Stimulated activated CD4-positive, alpha-beta T cell treated with anti-CD3 and anti-CD28 coated beads, Interleukin-4, amount 100 ng/mL, for 1 hour (primary cell): ENCODE measurements at regions not wholly inside any gene's neighbourhood (a gene's known extent, or its start where the extent isn't known, plus 50 kb on each side); places are given as distances from the start of the nearest gene placed in this dataset.
"Not testable (repeated sequence)": the region's sequence is repeated elsewhere in the genome, so short reads cannot be mapped to it uniquely, and the experiment has no call there.

Experiments used
- DNase-seq: peaks from one replicate; pipeline ENCODE4 v3.0.0-alpha.2; 2020

DNA sequence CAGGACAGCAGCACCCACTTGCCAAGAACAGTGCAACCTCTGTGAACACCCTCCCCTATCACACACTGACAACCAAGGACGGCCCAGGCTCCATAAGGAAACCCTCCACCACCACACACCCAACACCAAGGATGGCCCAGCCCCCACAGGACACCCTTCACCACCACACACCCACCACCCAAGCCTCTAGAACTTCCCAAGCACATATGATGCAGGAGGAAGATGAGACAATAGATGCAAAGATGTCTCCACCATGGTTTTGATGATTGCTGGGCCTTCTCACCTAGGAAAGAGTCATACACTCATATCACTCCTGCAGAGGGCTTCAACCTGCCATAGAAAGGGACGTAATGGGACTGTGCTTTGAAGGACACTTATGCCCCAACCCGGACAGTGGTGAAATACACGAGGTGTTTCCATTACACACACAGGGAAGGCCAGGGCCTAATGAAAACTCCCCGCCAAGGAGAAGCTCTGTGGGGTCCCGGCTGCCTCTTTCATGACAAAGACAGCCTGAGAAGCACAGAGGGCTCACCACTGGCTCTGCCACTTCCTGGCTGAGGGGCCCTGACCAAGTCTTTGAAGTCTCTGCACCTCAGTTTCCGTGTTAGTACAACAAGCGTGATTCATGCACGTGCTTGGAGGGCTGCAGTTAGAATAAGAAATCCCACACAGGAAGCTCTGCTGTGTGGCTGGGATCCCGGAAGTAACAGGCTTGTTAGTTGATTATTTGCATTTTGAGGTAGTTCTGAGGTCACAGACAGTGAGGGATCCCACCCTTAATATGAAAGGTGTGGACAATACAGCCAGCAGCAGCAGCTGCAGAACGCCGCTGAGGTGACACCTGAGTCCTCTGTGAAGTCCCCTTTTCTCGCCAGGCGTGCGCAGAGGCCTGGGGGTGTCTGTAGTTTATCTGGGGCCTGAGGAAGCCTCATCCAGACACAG is 61.9 kb upstream of the ATP12A start:
- DNase-seq = peak; percentile 41

DNA sequence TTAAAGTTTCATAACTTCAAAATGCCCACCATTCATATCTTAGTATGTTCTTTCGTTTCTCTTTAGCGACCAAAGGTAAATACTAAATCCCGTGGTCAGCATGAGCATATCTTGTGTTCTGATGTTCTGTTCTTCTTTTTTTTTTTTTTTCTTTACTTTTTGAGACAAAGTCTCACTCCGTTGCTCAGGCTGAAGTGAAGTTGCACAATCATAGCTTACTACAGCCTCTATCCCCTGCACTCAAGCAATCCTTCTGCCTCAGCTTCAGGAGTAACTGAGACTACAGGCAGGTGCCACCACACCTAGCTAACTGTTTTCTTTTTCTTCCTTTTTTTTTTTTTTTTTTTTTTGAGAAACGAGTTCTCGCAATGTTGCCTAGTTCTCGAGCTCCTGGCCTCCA is 60.9 kb upstream of the ATP12A start:
- no peak for DNase-seq

DNA sequence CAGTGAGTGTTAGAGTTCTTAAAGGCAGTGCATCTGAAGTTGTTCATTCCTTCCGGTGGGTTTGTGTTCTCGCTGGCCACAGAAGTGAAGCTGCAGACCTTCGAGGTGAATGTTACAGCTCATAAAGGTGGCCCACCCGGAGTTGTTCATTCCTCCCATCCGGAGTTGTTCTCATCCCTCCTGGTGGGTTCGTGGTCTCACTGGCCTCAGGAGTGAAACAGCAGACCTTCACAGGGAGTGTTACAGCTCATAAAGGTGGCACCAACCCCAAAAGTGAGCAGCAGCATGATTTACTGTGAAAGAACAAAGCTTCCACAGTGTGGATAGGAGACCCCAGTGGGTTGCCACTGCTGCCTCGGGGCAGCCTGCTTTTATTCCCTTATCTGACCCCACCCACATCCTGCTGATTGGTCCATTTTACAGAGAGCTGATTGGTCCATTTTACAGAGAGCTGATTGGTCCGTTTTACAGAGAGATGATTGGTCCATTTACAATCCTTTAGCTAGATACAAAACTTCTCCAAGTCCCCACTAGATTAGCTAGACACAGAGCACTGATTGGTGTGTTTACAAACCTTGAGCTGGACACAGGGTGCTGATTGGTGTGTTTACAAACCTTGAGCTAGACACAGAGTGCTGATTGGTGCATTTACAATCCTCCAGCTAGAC is 57.6 kb upstream of the ATP12A start:
- DNase-seq = not testable (repeated sequence)

DNA sequence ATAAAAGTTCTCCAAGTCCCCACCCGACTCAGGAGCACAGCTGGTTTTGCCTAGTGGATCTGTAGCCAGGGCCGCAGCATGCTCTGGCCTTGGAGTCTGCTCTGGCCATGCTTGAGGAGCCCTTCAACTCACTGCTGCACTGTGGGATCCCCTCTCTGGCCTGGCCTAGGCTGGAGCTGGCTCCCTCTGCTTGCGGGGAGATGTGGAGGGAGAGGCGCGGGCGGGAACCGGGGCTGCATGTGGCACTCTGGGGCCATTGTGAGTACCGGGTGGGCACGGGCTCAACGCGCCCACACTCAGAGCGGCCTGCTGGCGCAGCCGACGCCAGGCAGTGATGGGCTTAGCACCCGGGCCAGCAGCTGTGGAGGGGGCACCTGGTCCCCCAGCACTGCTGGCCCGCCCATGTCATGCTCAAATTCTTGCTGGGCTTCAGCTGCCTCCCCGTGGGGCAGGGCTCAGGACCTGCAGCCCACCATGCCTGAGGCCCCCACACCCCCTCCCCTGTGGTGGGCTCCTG is 57.0 kb upstream of the ATP12A start:
- DNase-seq = no peak

DNA sequence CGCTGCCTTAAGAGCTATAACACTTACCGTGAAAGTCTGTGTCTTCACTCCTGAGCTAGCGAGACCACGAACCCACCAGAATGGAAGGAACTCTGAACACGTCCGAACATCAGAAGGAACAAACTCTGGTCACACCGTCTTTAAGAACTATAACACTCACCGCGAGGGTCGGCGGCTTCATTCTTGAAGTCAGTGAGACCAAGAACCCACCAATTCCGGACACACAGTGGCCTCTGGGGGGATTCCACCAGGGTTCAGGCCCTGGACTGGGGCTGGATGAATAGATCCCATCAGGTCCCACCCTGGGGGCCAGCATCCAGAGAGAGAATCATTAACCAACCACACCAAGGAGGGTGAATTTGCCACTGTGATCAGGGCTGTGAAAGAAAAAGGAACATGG is 55.8 kb upstream of the ATP12A start:
- no peak for DNase-seq

DNA sequence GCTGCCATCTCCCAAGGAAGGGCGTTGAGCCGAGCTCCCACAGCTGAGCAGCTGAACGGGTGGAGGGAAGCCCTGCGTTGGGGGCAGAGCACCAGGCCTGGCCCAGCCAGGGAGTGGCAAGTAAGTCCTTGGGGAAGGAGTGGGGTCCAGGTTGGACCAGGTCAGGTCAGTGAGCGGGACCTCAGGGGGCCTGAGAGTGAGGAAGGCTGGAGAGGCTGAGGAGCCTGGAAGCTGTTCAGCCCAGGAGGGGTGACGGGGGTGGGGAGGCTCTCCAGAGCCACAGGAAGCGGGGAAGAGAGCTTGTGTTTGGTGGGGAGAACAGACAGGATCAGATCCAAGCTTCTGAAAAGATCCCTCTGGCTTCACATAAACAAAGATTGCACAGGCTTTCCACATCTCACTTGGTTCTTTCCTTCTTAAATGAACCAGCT is 55.4 kb upstream of the ATP12A start:
- DNase-seq = no peak

DNA sequence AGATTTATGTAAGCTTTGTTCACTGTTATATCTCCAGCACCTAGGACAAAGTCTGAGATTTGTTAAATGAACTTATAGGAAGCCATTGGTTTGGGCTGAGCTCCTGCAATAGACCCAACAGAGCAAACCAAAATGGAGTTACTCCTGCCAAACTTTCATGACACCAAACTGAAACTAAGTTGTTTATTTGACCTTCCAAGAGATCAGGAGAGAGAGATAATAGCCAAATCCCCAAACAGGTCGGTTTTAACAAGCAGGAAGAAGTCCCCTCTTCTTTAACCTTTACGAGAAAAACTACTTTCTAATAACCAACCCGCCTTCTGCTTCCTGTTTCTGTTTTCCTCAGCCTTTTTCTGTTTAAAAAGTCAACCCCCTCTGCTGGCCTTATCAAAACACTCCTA is 54.9 kb upstream of the ATP12A start:
- DNase-seq = no peak

DNA sequence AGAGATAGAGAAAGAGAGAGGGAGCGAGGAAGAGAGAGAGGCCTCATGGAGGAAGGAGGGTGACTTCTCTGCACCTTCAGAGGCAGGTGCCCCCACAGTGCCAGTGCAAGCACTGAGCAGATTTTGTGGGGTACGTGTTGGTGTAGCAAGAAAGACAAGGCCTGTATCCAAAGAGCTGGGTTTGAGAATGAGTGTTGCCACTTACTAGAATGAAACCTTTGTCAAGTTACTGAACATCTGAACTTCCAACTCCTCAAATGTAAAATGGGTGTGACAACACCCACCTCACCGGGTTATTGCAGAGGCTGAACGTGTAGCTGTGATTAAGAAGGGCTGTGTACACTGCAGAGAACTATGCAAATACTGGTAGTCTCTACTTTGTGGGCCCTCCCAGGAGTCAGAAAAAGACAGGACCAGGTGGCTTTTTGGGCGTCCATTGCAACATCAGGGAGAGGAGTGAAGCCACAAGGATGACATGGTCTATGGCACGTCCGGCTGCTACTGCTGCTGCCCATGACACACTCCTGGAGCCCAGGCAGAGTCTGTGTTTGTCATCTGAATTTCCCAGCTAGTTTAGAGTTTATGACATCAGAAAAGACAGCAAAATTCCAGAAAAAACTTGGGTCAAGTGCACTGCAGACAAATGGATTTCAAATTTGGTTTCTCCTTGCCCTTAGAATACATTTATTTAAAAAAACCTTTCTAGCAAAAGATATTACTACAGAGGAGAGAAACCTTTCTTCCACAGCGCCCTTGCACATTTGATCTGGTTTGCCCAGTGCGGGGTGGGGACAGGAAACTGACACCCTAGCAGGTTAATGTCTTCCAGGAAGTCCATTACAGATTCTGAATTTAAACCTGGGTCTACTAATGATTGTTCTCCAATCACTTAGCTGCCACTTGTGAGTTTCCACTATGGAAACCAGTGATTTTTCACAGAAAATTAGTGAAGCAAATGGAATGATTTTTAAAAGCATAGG is 54.0 kb upstream of the ATP12A start:
- no peak for DNase-seq

DNA sequence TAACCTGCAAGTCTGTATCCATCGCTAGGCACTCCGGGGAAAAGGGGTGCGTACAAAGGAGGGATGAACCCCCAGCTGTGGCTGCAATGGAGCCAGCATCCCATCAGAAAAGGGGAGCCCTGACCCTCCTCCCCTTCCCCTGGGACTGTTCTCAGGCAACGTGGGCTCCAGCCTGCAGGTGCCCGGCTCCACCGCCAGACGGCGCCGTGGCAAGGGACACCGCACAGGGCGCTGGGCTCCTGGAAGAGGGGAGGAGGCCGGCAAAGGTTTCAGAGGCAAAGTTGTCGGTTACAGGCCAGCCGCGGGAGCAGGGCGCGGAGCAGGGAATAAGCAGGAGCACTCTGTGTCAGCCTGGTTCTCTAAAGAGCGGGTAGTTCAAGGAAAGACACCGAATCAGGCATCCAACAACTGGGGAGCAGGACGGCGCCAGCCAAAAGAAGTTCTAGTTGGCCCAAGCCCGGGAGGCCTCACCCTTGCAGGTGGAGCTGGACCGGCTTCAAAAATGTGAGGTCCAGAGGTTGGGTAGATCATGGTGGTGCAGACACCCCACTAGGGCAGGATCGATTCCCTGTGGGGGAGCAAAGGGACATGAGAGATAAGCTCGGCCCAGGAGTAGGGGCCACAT is 53.0 kb upstream of the ATP12A start:
- no peak for DNase-seq

DNA sequence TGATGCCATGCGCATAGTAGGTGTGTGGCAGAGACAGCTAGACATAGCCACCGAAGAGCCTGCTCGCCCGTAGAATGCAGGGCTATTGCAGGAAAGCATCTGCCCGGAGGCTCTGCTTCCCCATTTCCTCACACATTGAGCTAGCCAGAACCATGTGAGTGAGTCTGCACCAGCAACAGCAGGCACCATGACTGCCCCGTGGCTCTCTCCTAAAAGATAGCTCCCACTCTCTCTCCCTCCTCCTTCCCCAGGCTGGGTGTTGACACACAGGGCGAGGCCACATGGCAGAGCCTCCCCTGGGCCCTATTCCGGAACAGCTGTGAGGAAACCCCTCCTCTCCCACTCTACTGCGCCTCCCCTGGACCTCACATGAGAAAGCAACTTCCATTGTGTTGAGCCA is 52.3 kb upstream of the ATP12A start:
- DNase-seq = no peak

DNA sequence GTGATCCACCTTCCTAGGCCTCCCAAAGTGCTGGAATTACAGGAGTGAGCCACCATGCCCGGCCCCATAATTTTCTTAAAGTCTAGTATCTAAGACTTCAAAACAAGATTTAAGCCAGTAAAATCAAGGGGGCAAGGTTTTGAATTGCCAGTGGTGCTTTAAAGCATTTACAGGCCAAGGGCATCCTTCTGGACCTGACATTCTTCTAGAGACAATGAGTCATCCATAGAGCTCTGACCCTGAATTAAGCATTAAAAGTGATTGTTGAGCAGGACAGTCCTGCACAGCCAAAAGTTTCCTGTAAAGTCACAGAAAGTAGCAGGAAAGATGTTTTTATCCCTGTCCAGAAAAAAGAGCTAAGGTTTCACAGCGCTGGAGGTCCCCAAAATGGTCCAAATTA is 50.9 kb upstream of the ATP12A start:
- DNase-seq = no peak

DNA sequence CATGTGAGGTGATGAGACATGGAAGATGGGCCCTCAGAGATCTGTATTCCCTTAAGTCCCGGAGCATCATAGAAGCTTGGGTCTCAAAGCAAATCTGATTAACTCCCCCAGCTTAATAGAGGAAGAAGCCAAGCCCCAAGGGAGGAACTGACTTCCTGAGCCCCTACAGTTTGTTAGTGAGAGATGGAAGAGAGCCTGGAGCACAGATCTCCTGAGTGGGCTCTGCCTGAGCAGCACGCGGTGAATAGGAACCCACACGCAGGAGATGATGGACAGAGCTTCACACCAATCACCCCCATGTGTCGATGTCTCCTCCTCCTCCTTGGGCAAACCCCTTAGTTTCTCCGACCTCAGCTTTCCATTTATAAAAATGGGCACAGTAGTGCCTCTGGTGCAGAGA is 50.1 kb upstream of the ATP12A start:
- no peak for DNase-seq
